PC-3 (cell line): ENCODE measurements at regions not wholly inside any gene's neighbourhood (a gene's known extent, or its start where the extent isn't known, plus 50 kb on each side); places are given as distances from the start of the nearest gene placed in this dataset.

Source experiments
- CTCF ChIP-seq: fragments of 300-600 bp; sonication (generic); conservative IDR thresholded peaks from 2 replicates; pipeline ENCODE4 v1.5.1; 2017; ENCODE audit warnings: antibody characterized with exemption, low read depth, mild to moderate bottlenecking, low read length
- EZH2phosphoT487 ChIP-seq: fragments of 300-600 bp; sonication (generic); IDR thresholded peaks from 2 replicates; pipeline ENCODE4 v1.6.1; 2018; ENCODE audit warnings: mild to moderate bottlenecking, antibody characterized with exemption, low read length, borderline replicate concordance

GRCh38 chr5:136484808-136485325, 119.5 kb upstream of the TRPC7 start:
- TF ChIP-seq CTCF (no peak), EZH2phosphoT487 (no peak)
